Skeletal muscle tissue (tissue), 3 donors: ENCODE measurements at regions not wholly inside any gene's neighbourhood (a gene's known extent, or its start where the extent isn't known, plus 50 kb on each side); places are given as distances from the start of the nearest gene placed in this dataset.

Experiments
- H3K27ac ChIP-seq: one replicate; pipeline ENCODE4 v1.7.0; 2013; ENCODE audit warnings: mild to moderate bottlenecking, low read depth, low read length, inconsistent platforms
- H3K27me3 ChIP-seq, 3 donors: one replicate each; pipeline ENCODE4 v1.7.0; 2013; ENCODE audit warnings: low read length in 3 of 3; ENCODE audit not compliant: control insufficient read depth in 3 of 3, insufficient read depth in 3 of 3
- H3K36me3 ChIP-seq, 3 donors: one replicate each; pipeline ENCODE4 v1.7.0; 2013; ENCODE audit warnings: low read length in 3 of 3; ENCODE audit not compliant: control insufficient read depth in 3 of 3, insufficient read depth in 3 of 3
- H3K4me1 ChIP-seq, 3 donors: one replicate each; pipeline ENCODE4 v1.7.0; 2013; ENCODE audit warnings: low read length in 3 of 3, mild to moderate bottlenecking in 3 of 3; ENCODE audit not compliant: control insufficient read depth in 3 of 3, insufficient read depth in 3 of 3
- H3K4me3 ChIP-seq, 3 donors: one replicate each; pipeline ENCODE4 v1.7.0; 2013; ENCODE audit warnings: low read length in 3 of 3
- H3K9ac ChIP-seq, 3 donors: one replicate each; pipeline ENCODE4 v1.7.0; 2013; ENCODE audit warnings: low read length in 3 of 3, mild to moderate bottlenecking in 3 of 3, moderate library complexity in 2 of 3, low read depth in 1 of 3
- H3K9me3 ChIP-seq, 3 donors: one replicate each; pipeline ENCODE4 v1.7.0; 2013; ENCODE audit warnings: low read length in 3 of 3; ENCODE audit not compliant: control insufficient read depth in 3 of 3
- donor health status: Osteomylitis.

GRCh38 chr12:45637242-45637641 lies 92.3 kb upstream of the ARID2 start:
- H3K27me3 ChIP-seq = no peaks in the 10 kb centered on the region
- H3K36me3 ChIP-seq = no peaks in the 10 kb centered on the region
- H3K9me3 ChIP-seq = no peaks in the 10 kb centered on the region
- no peak overlapping the region for H3K9ac ChIP-seq
- H3K4me3 ChIP-seq = no peak overlapping the region
- H3K4me1 ChIP-seq = no peaks in the 10 kb centered on the region
- H3K27ac ChIP-seq = no peak overlapping the region

GRCh38 chr12:45637706-45638105 lies 91.8 kb upstream of the ARID2 start:
- H3K27me3 ChIP-seq = no peaks in the 10 kb centered on the region
- no peaks in the 10 kb centered on the region for H3K9me3 ChIP-seq
- H3K27ac ChIP-seq = no peak overlapping the region
- no peak overlapping the region for H3K9ac ChIP-seq
- no peaks in the 10 kb centered on the region for H3K36me3 ChIP-seq
- no peak overlapping the region for H3K4me3 ChIP-seq
- H3K4me1 ChIP-seq = no peaks in the 10 kb centered on the region

GRCh38 chr12:45638386-45638785 lies 91.1 kb upstream of the ARID2 start:
- no peaks in the 10 kb centered on the region for H3K36me3 ChIP-seq
- no peak overlapping the region for H3K27ac ChIP-seq
- no peak overlapping the region for H3K4me3 ChIP-seq
- no peaks in the 10 kb centered on the region for H3K9me3 ChIP-seq
- H3K4me1 ChIP-seq = no peaks in the 10 kb centered on the region
- no peaks in the 10 kb centered on the region for H3K27me3 ChIP-seq
- no peak overlapping the region for H3K9ac ChIP-seq

GRCh38 chr12:45644541-45644940 lies 85.0 kb upstream of the ARID2 start:
- H3K9ac ChIP-seq = no peak overlapping the region
- H3K36me3 ChIP-seq = no peaks in the 10 kb centered on the region
- H3K27me3 ChIP-seq = no peaks in the 10 kb centered on the region
- no peak overlapping the region for H3K4me3 ChIP-seq
- H3K4me1 ChIP-seq = peaks cover 6 to 12% (median 11%) of the 10 kb centered on the region in 3 donors
- H3K27ac ChIP-seq = no peak overlapping the region
- no peaks in the 10 kb centered on the region for H3K9me3 ChIP-seq

- H3K27ac ChIP-seq = no peak overlapping the region
- H3K9ac ChIP-seq = no peak overlapping the region
- no peaks in the 10 kb centered on the region for H3K9me3 ChIP-seq
- H3K4me3 ChIP-seq = no peak overlapping the region
- H3K36me3 ChIP-seq = no peaks in the 10 kb centered on the region
- H3K27me3 ChIP-seq = no peaks in the 10 kb centered on the region
- peaks cover 6 to 12% (median 11%) of the 10 kb centered on the region in 3 donors for H3K4me1 ChIP-seq
Observed at GRCh38 chr12:45646851-45647581, 82.5 kb upstream of the ARID2 start.

GRCh38 chr12:45648070-45648469 lies 81.4 kb upstream of the ARID2 start:
- no peak overlapping the region for H3K9ac ChIP-seq

GRCh38 chr12:45651029-45651428 lies 78.5 kb upstream of the ARID2 start:
- no peak overlapping the region for H3K9ac ChIP-seq
- H3K4me3 ChIP-seq = no peak overlapping the region
- H3K4me1 ChIP-seq = peaks cover 6 to 12% (median 11%) of the 10 kb centered on the region in 3 donors
- H3K9me3 ChIP-seq = no peaks in the 10 kb centered on the region
- no peaks in the 10 kb centered on the region for H3K36me3 ChIP-seq
- H3K27ac ChIP-seq = no peak overlapping the region
- no peaks in the 10 kb centered on the region for H3K27me3 ChIP-seq

More at GRCh38 chr12:45648070-45648469, 81.4 kb upstream of the ARID2 start:
- H3K27ac ChIP-seq = peak overlapping the region; percentile 60
- H3K4me3 ChIP-seq = peak overlapping the region in 1 of 3 donors; percentile 33
- no peaks in the 10 kb centered on the region for H3K27me3 ChIP-seq
- peaks cover 6 to 12% (median 11%) of the 10 kb centered on the region in 3 donors for H3K4me1 ChIP-seq
- no peaks in the 10 kb centered on the region for H3K9me3 ChIP-seq
- no peaks in the 10 kb centered on the region for H3K36me3 ChIP-seq

GRCh38 chr12:45654002-45654665 lies 75.4 kb upstream of the ARID2 start:
- Histone ChIP-seq H3K27ac (no peak overlapping the region), H3K9me3 (no peaks in the 10 kb centered on the region), H3K4me1 (no peaks in the 10 kb centered on the region), H3K36me3 (no peaks in the 10 kb centered on the region), H3K4me3 (no peak overlapping the region), H3K9ac (no peak overlapping the region), H3K27me3 (no peaks in the 10 kb centered on the region)

GRCh38 chr12:45655186-45655585 lies 74.3 kb upstream of the ARID2 start:
- H3K9ac ChIP-seq = no peak overlapping the region
- H3K4me3 ChIP-seq = no peak overlapping the region
- no peaks in the 10 kb centered on the region for H3K4me1 ChIP-seq
- H3K9me3 ChIP-seq = no peaks in the 10 kb centered on the region
- H3K27ac ChIP-seq = no peak overlapping the region
- no peaks in the 10 kb centered on the region for H3K27me3 ChIP-seq
- H3K36me3 ChIP-seq = no peaks in the 10 kb centered on the region

GRCh38 chr12:45655743-45656142 lies 73.8 kb upstream of the ARID2 start:
- Histone ChIP-seq H3K4me1 (no peaks in the 10 kb centered on the region), H3K27me3 (no peaks in the 10 kb centered on the region), H3K9ac (no peak overlapping the region), H3K9me3 (no peaks in the 10 kb centered on the region), H3K36me3 (no peaks in the 10 kb centered on the region), H3K27ac (no peak overlapping the region), H3K4me3 (no peak overlapping the region)
